ENCODE measurements at regions not wholly inside any gene's neighbourhood (a gene's known extent, or its start where the extent isn't known, plus 50 kb on each side); places are given as distances from the start of the nearest gene placed in this dataset.

GRCh38 chr6:98463038-98464000, 371.1 kb upstream of the POU3F2 start:
- no peak for DNase-seq (ENCODE audit: low spot score)

- no peak for DNase-seq (ENCODE audit: low spot score)
Observed at GRCh38 chr6:98467091-98467490, 367.3 kb upstream of the POU3F2 start.

- DNase-seq (ENCODE audit: low spot score), result no peak
Observed at GRCh38 chr6:98467902-98468301, 366.5 kb upstream of the POU3F2 start.

GRCh38 chr6:98469141-98469540, 365.2 kb upstream of the POU3F2 start:
- no peak for DNase-seq (ENCODE audit: low spot score)

DNA sequence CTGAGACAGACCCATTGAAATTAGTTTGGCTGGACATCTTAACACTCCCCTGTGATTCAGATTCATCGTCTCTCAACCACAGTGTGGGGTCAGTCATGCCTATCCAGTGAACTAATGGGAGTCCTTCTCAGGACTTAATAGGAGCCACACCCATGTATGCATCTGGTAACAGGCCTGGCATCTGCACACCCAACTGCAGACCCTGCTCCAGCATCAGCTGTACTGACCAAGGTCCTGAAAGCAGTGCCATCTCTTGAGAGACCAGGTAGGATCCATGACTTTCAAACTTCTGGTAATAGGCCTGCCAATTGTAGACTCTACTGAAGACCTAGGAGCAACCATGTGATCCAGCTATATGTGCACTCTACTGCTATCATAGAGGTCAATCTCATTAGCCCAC, 363.6 kb upstream of the POU3F2 start:
- DNase-seq (ENCODE audit: low spot score), result no peak

DNA sequence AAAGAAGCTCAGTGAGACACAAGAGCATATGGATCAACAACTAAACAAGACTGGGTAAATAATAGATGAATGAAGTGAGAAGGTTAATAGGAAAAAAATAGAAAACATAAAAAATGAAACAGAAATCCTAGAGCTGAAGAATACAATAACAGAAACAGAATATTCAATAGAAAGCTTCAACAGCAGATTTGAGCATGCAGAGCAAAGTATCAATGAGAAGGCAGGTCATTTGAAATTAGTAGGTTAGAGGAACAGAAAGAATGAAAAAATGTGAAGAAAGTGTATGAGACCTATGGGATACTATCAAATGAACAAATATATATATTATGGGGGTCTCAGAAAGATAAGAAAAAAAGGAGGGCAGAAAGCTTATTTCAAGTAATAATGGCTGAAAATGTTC, 362.9 kb upstream of the POU3F2 start:
- DNase-seq (ENCODE audit: low spot score), result no peak

- no peak for DNase-seq (ENCODE audit: low spot score)
Observed at GRCh38 chr6:98477231-98477630, 357.1 kb upstream of the POU3F2 start.

- DNase-seq (ENCODE audit: low spot score), result no peak
Observed at GRCh38 chr6:98484696-98485095, 349.7 kb upstream of the POU3F2 start.

- no peak for DNase-seq (ENCODE audit: low spot score)
Observed at GRCh38 chr6:98485593-98485992, 348.8 kb upstream of the POU3F2 start.

GRCh38 chr6:98486057-98486456, 348.3 kb upstream of the POU3F2 start:
- DNase-seq (ENCODE audit: low spot score), result no peak

GRCh38 chr6:98487612-98488011, 346.8 kb upstream of the POU3F2 start:
- DNase-seq (ENCODE audit: low spot score), result no peak

- no peak for DNase-seq (ENCODE audit: low spot score)
Observed at GRCh38 chr6:98498144-98498775, 336.1 kb upstream of the POU3F2 start.

DNA sequence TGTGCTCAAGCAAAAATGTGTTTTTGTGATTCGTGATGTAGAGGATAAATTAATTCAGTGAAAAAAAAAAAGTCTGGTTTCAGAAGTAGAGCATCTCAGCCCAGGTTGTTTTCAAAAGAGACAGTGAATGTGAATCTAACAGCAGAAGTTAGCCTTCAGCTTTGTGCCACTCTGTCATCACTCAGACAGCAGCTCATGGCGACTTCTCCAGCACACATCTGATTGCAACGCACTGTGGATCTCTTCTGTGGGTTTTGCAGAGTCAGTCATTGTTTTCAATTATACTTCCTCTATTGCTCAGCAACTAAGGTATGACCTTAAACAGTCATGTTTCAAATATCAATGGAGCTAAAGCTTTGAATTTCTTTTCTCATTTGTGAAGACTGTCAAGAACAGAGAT, 335.5 kb upstream of the POU3F2 start:
- DNase-seq (ENCODE audit: low spot score), result no peak

DNA sequence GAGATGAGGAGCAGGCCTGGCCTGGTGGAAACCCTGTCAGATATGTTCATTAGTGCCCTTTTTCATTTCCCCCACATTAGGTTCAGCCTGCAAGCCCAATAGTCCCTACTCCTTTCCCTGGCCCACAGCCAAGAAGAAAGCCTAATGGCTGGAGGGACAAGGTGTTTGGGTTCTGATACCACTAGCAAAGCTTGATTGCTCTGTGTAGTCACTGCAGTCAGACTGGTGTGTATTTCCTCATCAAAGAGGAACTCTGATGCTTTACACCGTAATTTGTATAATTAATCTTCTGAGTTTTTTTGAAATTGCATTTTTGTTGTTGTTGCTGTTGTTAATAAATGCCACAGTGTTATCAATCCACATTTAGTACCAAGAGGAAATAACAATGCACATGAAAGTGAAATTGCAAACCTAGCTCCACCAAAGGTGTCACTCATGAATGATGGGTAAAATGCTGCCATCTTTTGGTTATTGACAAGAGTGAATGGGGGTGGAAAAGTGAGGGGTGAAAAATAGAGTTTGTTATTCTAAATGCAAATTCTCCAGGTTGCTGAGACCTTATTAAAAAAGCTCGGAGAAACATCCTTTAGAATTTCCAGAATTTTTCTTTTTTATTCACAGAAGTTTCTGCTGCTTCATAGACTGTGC, 320.2 kb upstream of the POU3F2 start:
- no peak for DNase-seq (ENCODE audit: low spot score)

DNA sequence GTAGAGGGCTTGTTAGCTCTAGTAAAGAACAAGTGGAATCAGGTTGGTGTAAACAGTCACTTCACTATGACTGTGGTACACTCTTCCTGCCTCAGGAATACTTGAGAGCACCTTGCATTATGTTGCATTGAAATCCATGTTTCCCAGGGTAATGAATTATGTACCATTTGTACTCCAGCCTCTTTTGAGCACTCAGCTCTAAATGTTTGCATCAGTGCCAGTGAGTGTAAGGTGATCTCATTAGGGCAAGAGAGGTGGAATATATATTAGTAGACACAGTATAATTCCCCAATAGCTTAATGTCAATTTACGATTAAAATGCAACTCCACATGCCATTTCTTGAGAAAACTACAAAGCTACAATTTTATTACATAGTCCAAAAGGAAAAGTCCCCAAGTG, 319.6 kb upstream of the POU3F2 start:
- DNase-seq (ENCODE audit: low spot score), result no peak

GRCh38 chr6:98516206-98516605, 318.2 kb upstream of the POU3F2 start:
- no peak for DNase-seq (ENCODE audit: low spot score)

DNA sequence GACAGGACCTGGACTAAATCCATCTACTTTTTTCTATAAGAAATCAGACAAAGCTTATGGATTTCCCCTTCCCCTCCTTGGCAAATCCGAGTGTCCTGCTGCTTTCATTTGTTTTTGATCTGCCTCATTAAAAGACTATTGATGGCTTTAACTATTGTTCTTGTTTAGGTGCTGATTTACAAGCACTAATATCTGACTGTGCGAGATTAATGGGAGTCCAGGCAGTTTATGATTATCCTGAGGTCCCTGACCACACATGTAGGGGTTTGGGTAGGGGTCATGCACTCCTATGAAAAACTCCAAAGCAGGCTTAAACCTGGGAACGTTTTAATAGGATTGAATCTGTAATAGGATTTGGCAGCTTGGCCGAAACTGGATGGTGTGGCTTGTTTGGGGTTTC, 317.5 kb upstream of the POU3F2 start:
- no peak for DNase-seq (ENCODE audit: low spot score)

DNA sequence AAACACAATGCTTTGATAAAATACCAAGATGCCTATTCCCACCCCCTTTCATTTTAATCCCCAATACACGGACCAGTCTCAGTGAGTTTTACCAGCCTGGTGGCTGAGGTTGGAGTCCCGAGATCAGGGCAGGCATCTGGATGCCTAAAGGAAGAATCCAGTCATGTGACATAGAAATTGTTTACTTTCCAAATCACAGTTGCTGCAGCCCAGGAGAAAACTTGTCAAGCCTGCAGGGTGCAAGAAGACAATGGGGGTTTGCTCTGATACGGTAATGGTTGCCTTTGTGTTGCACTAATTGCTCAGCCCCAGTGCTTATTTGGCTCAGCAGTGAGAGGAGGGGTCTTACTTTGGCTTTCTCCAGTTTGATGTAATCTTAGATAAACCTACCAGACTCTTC, 308.5 kb upstream of the POU3F2 start:
- no peak for DNase-seq (ENCODE audit: low spot score)

- DNase-seq (ENCODE audit: low spot score), result no peak
Observed at GRCh38 chr6:98526465-98526864, 307.9 kb upstream of the POU3F2 start.

DNA sequence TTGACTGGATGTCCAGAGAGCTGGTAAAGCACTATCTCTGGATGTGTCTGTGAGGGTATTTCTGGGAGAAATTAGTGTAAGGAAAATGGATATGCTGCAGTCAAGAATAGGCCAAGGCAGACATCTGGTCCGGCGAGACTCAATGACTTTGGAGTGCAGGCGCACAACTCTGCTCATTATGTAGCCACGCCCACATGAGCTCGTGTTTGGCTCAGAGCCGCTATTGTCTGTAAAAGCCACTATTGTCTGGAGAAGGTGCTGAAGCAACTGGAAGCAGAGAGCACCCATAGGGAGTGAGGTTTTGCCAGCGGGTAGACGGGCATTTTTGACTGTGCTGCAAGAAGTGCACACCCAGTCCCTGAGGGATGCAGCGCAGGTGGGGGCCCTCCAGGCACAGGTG, 305.0 kb upstream of the POU3F2 start:
- no peak for DNase-seq (ENCODE audit: low spot score)

DNA sequence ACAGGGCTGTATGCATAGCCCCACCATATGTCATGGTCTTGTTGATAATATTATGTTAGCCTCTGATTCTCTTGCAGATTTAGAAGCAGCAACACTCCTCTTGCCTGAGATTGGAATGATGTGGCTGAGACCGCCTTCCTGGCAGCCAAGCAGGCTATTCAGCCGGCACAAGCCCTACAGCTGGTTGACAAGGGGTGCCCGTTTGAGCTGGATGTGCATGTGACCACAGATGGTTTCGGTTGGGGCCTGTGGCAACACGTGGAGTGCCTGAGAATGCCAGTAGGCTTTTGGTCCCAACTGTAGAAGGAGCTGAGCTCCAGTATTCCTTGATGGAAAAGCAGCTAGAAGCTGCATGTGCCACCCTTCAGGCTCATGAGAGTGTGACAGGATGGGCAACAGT, 303.6 kb upstream of the POU3F2 start:
- no peak for DNase-seq (ENCODE audit: low spot score)

GRCh38 chr6:98532004-98532403, 302.4 kb upstream of the POU3F2 start:
- DNase-seq (ENCODE audit: low spot score), result no peak

- DNase-seq (ENCODE audit: low spot score), result no peak
Observed at GRCh38 chr6:98539741-98540140, 294.6 kb upstream of the POU3F2 start.

All from CD4-positive, alpha-beta T cell treated with Interleukin-15 for 4 hours (primary cell).